ENCODE measurements at regions not wholly inside any gene's neighbourhood (a gene's known extent, or its start where the extent isn't known, plus 50 kb on each side); places are given as distances from the start of the nearest gene placed in this dataset.

DNA sequence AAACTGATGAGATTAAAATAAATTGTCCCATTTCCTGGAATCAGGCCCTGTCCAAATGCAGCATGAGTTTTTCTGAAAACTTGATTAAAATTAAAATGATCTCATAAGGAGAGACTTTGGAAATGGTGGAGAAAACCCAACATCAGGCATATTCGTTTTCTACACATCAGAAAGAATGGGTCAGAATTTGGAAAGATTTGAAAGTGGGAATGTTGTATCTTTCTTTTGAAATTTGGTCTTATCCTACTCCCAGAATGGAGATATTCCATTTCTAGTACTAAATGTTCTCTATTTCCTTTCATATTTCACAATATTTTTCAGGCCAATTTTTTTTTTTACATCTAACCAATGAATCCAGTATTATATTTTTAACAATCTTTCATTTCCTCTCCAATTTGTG is 223.9 kb upstream of the RXFP2 start:
- no peak overlapping the region for H3K27ac ChIP-seq
- TF ChIP-seq, protein P1, sequence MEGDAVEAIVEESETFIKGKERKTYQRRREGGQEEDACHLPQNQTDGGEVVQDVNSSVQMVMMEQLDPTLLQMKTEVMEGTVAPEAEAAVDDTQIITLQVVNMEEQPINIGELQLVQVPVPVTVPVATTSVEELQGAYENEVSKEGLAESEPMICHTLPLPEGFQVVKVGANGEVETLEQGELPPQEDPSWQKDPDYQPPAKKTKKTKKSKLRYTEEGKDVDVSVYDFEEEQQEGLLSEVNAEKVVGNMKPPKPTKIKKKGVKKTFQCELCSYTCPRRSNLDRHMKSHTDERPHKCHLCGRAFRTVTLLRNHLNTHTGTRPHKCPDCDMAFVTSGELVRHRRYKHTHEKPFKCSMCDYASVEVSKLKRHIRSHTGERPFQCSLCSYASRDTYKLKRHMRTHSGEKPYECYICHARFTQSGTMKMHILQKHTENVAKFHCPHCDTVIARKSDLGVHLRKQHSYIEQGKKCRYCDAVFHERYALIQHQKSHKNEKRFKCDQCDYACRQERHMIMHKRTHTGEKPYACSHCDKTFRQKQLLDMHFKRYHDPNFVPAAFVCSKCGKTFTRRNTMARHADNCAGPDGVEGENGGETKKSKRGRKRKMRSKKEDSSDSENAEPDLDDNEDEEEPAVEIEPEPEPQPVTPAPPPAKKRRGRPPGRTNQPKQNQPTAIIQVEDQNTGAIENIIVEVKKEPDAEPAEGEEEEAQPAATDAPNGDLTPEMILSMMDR (conservative IDR thresholded peaks at IDR 0.05) = no peak

DNA sequence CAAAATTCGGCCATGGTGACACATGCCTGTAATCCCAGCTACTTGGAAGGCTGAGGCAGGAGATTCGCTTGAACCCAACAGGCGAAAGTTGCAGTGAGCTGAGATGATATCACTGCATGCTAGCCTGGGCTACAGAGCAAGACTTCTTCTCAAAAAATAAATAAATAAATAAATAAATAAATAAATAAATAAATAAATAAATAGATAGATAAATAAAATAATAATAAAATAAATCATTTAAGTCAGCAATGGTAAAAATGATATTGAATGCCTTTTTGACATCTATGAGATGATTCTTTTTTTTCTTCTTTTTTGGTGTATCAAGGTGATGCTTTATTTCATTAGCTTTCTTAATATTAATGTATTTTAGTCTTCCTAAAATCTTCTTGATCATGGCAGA is 221.7 kb upstream of the RXFP2 start:
- TF ChIP-seq, protein P1 (conservative IDR thresholded peaks at IDR 0.05) = no peak

DNA sequence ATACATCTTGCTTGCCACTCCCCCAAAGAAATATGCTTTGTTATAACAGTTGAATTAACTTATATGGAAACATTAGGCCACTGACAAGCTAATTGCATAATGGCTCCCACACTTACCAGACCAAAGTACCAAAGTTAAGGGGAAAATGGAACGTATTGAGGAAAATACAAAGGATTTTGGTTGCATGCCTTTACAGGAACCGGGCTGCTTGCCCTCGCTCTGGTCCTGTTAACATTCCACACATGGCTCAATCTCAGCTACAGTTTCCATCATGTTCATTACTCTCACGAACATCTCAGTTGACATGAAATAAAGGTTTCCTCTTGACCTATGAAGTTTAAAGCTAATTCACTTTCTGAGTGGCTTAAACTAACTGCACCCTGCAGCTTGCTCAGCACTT is 220.7 kb upstream of the RXFP2 start:
- TF ChIP-seq, protein P1 (conservative IDR thresholded peaks at IDR 0.05) = no peak
- no peak overlapping the region for H3K27ac ChIP-seq

More for the DNA sequence above, 221.7 kb upstream of the RXFP2 start:
- no peak overlapping the region for H3K27ac ChIP-seq

DNA sequence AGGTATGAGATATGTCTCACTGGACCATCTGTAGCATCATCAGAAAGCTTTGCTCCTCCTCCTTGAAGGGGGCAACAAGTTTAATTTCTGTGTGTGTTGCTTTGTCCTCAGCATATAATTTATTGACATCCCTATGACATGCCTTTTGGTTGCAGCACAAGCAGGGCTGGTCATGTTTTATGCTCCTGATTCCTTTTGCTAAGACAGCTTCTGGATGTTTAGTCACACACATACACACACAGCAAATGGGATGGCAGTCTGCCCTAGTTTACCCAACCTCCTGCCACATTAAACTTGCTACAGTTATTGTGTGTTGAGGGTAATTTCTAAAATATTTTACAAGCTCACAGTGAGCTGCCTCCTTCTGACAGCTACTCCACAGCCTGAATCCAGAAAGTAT is 217.9 kb upstream of the RXFP2 start:
- no peak overlapping the region for H3K27ac ChIP-seq
- TF ChIP-seq, protein P1 (conservative IDR thresholded peaks at IDR 0.05) = no peak

DNA sequence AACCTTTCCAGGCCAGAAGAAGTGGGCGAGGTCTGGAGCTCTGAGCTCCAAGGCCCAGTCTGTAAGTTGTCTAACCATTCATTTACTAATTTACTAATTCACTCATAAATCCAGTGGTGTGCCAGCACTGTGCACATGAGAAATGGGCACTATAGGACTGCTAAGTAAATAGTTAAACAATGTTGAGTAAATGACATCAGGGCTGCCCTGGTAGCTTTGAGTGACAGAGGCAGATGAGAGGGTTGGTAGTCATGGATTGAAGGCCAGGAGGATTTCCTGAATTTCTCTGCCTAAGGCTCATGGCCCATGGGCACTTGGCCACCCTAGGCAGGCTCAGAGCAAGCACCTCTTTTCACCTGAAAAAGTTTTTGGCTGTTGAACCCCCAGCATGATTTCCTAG is 216.9 kb upstream of the RXFP2 start:
- TF ChIP-seq, protein P1 (conservative IDR thresholded peaks at IDR 0.05) = no peak
- no peak overlapping the region for H3K27ac ChIP-seq

DNA sequence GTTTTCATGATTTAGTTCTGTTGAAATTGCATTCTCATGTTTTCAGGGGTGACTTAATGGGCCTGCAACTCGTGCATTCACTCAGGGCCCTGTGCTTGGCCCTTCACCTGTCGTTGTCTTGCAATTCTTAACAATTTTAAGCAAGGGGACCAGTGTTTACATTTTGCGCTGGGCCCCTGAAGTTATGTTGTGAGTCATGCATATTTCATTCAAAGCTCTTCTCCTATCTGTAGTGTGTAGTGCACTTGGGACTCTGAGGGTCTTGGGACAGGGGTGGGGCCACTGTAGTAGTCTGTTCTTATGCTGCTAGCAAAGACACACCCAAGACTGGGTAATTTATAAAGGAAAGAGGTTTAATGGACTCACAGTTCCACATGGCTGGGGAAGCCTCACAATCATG is 211.2 kb upstream of the RXFP2 start:
- no peak overlapping the region for H3K27ac ChIP-seq
- TF ChIP-seq, protein P1 (conservative IDR thresholded peaks at IDR 0.05) = no peak

DNA sequence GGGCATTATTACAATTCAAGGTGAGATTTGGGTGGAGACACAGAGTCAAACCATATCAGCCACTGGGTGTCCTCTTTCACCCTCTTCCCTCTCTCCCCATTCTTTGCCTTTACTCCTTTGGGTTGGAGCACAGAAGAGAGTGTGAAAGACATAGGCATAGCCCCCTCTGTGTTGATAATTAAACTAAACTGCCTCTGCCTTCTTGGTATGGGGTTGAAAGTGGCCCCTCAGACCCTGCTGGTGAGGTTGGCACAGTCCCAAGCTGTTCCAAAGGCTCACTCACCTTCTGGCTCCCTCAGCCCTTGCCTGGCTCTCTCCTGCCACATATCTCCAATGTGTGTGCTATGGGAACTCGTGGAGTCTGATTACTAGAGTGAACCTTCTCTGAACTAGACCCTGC is 210.6 kb upstream of the RXFP2 start:
- TF ChIP-seq, protein P1 (conservative IDR thresholded peaks at IDR 0.05) = no peak
- H3K27ac ChIP-seq = no peak overlapping the region

DNA sequence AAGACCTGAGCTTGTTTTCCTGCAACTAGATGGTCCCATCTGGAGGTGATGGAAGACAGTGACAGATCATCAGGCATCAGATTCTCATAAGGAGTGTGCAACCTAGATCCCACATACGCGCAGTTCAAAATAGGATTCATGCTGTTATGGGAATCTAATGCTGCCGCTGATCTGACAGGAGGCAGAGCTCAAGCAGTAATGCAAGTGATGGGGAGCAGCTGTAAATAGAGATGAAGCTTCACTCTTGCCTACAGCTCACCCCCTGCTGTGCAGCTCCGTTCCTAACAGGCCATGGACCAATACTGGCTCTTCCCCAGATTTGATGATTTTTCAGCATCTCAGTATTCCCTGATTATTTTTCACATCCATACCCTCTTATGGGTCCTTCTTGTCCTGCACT is 208.4 kb upstream of the RXFP2 start:
- TF ChIP-seq, protein P1 (conservative IDR thresholded peaks at IDR 0.05) = no peak

More for the DNA sequence above, 208.4 kb upstream of the RXFP2 start:
- no peak overlapping the region for H3K27ac ChIP-seq
